ENCODE measurements at regions not wholly inside any gene's neighbourhood (a gene's known extent, or its start where the extent isn't known, plus 50 kb on each side); places are given as distances from the start of the nearest gene placed in this dataset.

- no peak for DNase-seq
Observed at GRCh38 chr7:26520483-26520882, 228.8 kb downstream of the SNX10 start.

- DNase-seq, result no peak
Observed at GRCh38 chr7:26522633-26523032, 231.0 kb downstream of the SNX10 start.

- DNase-seq, result no peak
Observed at GRCh38 chr7:26525398-26526264, 234.0 kb downstream of the SNX10 start.

- no peak for DNase-seq
Observed at GRCh38 chr7:26526265-26526587, 234.6 kb downstream of the SNX10 start.

- DNase-seq, result no peak
Observed at GRCh38 chr7:26531926-26532325, 240.3 kb downstream of the SNX10 start.

GRCh38 chr7:26532471-26532870 is 240.8 kb downstream of the SNX10 start:
- no peak for DNase-seq

- DNase-seq, result no peak
Observed at GRCh38 chr7:26533217-26533616, 241.6 kb downstream of the SNX10 start.

GRCh38 chr7:26534649-26535482 is 243.2 kb downstream of the SNX10 start:
- no peak for DNase-seq

- no peak for DNase-seq
Observed at GRCh38 chr7:26535483-26536007, 243.9 kb downstream of the SNX10 start.

- no peak for DNase-seq
Observed at GRCh38 chr7:26538216-26538615, 246.6 kb downstream of the SNX10 start.

- DNase-seq, result no peak
Observed at GRCh38 chr7:26538689-26539088, 247.0 kb downstream of the SNX10 start.

GRCh38 chr7:26543340-26543739 is 251.7 kb downstream of the SNX10 start:
- DNase-seq, result no peak

GRCh38 chr7:26543951-26544350 is 252.3 kb downstream of the SNX10 start:
- DNase-seq, result no peak

GRCh38 chr7:26546508-26547053 is 254.9 kb downstream of the SNX10 start:
- no peak for DNase-seq

GRCh38 chr7:26547156-26547555 is 255.5 kb downstream of the SNX10 start:
- DNase-seq, result no peak

- no peak for DNase-seq
Observed at GRCh38 chr7:26549281-26549944, 257.8 kb downstream of the SNX10 start.

- no peak for DNase-seq
Observed at GRCh38 chr7:26550492-26550891, 258.8 kb downstream of the SNX10 start.

GRCh38 chr7:26551740-26552139 is 260.1 kb downstream of the SNX10 start:
- no peak for DNase-seq

GRCh38 chr7:26553128-26553527 is 261.5 kb downstream of the SNX10 start:
- DNase-seq, result no peak

GRCh38 chr7:26553582-26553981 is 261.9 kb downstream of the SNX10 start:
- DNase-seq, result no peak

- no peak for DNase-seq
Observed at GRCh38 chr7:26554952-26555351, 263.3 kb downstream of the SNX10 start.

GRCh38 chr7:26556061-26556881 is 264.6 kb downstream of the SNX10 start:
- no peak for DNase-seq

Data from CD4-positive, alpha-beta T cell treated with Interferon alpha-2 for 1 hour (primary cell).